Mesodermal cell (in vitro differentiated cells): ENCODE measurements at regions not wholly inside any gene's neighbourhood (a gene's known extent, or its start where the extent isn't known, plus 50 kb on each side); places are given as distances from the start of the nearest gene placed in this dataset.

Source experiments
- H3K27ac ChIP-seq: 2 replicates; pipeline ENCODE4 v1.7.0; 2013; ENCODE audit warnings: mild to moderate bottlenecking, low read depth, low read length, moderate library complexity; ENCODE audit not compliant: severe bottlenecking
- H3K36me3 ChIP-seq: 2 replicates; pipeline ENCODE4 v1.7.1; 2013; ENCODE audit warnings: mild to moderate bottlenecking, low read length, moderate library complexity; ENCODE audit not compliant: control insufficient read depth, insufficient read depth
- H3K4me1 ChIP-seq: one replicate; pipeline ENCODE4 v1.7.1; 2013; ENCODE audit warnings: mild to moderate bottlenecking, low read length; ENCODE audit not compliant: insufficient read depth, control insufficient read depth, poor library complexity, severe bottlenecking
- H3K4me3 ChIP-seq: 2 replicates; pipeline ENCODE4 v1.7.0; 2013; ENCODE audit warnings: low read length, control low read depth, mild to moderate bottlenecking; ENCODE audit not compliant: insufficient read depth, poor library complexity, severe bottlenecking; ENCODE audit errors: extremely low read depth
- H3K9me3 ChIP-seq: 2 replicates; pipeline ENCODE4 v1.7.1; 2013; ENCODE audit warnings: mild to moderate bottlenecking, low read length, moderate library complexity; ENCODE audit not compliant: control insufficient read depth
- WGBS, 2 experiments: methylation state at CpG; one replicate each; pipeline ENCODE4 v1.1.5; 2013; ENCODE audit warnings: missing lambda C conversion rate in 2 of 2; ENCODE audit not compliant: insufficient coverage in 2 of 2; 5-methylcytosine and 5-hydroxymethylcytosine counted together

GRCh38 chr16:6297666-6298410 lies 1034.8 kb upstream of the RBFOX1 start:
- 79 to 81% methylated on average over 5 to 6 of the region's 8 CpGs for WGBS, 2 experiments

DNA sequence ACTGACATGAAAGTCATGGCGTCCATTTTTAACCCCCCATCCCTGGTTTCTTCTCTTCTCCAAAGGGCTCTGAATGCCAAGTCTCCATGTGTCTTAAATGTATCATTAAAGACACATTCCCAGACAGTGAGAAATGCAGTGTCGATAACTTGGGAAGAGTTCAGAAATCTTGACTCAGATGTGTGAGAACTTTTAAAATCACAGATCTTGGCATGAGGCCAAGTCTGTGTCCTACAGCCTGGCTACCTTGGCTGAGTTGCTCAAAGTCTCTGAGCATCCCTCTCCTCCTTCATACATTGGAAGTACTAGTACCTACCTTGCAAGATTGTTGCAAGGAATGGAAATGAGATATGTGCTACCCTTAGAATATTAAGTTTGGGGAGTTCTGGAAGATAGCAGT lies 1046.5 kb upstream of the RBFOX1 start:
- Histone ChIP-seq H3K4me1 (no peaks in the 10 kb centered on the region), H3K27ac (no peak overlapping the region), H3K9me3 (no peaks in the 10 kb centered on the region), H3K36me3 (no peaks in the 10 kb centered on the region), H3K4me3 (no peak overlapping the region)
- 83 to 94% methylated on average over 1 to 2 of the region's 2 CpGs for WGBS, 2 experiments

More at GRCh38 chr16:6297666-6298410, 1034.8 kb upstream of the RBFOX1 start:
- Histone ChIP-seq H3K4me3 (no peak overlapping the region), H3K4me1 (no peaks in the 10 kb centered on the region), H3K36me3 (no peaks in the 10 kb centered on the region), H3K9me3 (peaks cover 2% of the 10 kb centered on the region), H3K27ac (no peak overlapping the region)

- Histone ChIP-seq H3K9me3 (no peaks in the 10 kb centered on the region), H3K4me1 (peaks cover 2% of the 10 kb centered on the region), H3K36me3 (no peaks in the 10 kb centered on the region), H3K4me3 (no peak overlapping the region), H3K27ac (no peak overlapping the region)
- 33 to 45% methylated on average over 3 to 5 of the region's 7 CpGs for WGBS, 2 experiments
These were observed 1047.9 kb upstream of the RBFOX1 start for GRCh38 chr16:6284731-6285130.

DNA sequence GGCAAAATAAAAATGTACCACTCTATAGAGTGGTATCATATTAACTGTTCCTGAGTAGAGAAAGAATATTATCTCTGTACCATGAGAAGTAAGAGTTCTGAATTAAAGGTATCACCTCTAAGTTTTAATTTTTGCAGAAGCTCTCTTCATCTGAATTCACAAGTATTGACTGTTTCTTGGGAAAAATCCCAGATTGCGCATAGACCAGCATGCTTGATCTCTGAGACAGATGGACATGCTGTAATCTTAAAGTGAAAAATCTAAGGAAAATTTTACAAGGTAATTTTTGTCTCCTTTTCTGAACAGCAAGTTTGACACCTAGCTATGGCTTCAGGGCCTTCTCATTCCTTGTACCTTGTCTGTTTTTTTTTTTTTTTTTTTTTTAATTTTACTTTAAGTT lies 1050.7 kb upstream of the RBFOX1 start:
- WGBS, 2 experiments = 100% methylated on average over 1 of the region's 1 CpG

GRCh38 chr16:6281274-6281673 lies 1051.4 kb upstream of the RBFOX1 start:
- H3K36me3 ChIP-seq = no peaks in the 10 kb centered on the region
- peaks cover 15% of the 10 kb centered on the region for H3K4me1 ChIP-seq
- H3K9me3 ChIP-seq = no peaks in the 10 kb centered on the region
- no peak overlapping the region for H3K4me3 ChIP-seq
- WGBS, 2 experiments = 88 to 100% methylated on average over 1 to 4 of the region's 8 CpGs
- H3K27ac ChIP-seq = no peak overlapping the region

More for the DNA sequence above, 1050.7 kb upstream of the RBFOX1 start:
- Histone ChIP-seq H3K4me1 (peaks cover 15% of the 10 kb centered on the region), H3K27ac (no peak overlapping the region), H3K4me3 (no peak overlapping the region), H3K36me3 (no peaks in the 10 kb centered on the region), H3K9me3 (no peaks in the 10 kb centered on the region)

- Histone ChIP-seq H3K4me1 (peaks cover 15% of the 10 kb centered on the region), H3K4me3 (no peak overlapping the region), H3K27ac (no peak overlapping the region), H3K9me3 (no peaks in the 10 kb centered on the region), H3K36me3 (no peaks in the 10 kb centered on the region)
- WGBS, 2 experiments = 83 to 89% methylated on average over 3 to 5 of the region's 6 CpGs
These were observed 1052.6 kb upstream of the RBFOX1 start for GRCh38 chr16:6280055-6280454.

GRCh38 chr16:6279286-6279685 lies 1053.4 kb upstream of the RBFOX1 start:
- WGBS, 2 experiments = 50 to 69% methylated on average over 2 of the region's 3 CpGs
- H3K27ac ChIP-seq = no peak overlapping the region
- peaks cover 15% of the 10 kb centered on the region for H3K4me1 ChIP-seq
- H3K9me3 ChIP-seq = no peaks in the 10 kb centered on the region
- H3K36me3 ChIP-seq = no peaks in the 10 kb centered on the region
- H3K4me3 ChIP-seq = no peak overlapping the region

DNA sequence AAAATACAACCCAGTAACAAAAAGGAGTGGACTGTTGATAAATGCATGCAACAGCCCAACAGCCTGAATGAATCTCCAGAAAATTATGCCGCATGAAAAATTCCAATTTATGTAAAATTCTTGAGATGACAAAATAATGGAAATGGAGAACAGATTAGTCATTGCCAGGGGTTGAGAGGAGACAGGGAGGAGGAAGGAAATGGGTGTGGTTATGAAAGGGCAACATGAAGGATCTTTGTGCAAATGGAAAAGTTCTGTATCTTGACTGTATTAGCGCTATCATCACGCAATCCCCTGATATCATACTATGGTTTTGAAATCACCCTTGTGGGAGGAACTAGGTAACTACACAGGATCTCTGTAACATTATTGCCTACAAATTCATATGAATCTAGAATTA lies 1058.3 kb upstream of the RBFOX1 start:
- H3K4me1 ChIP-seq = peaks cover 8% of the 10 kb centered on the region
- no peaks in the 10 kb centered on the region for H3K36me3 ChIP-seq
- no peaks in the 10 kb centered on the region for H3K9me3 ChIP-seq
- no peak overlapping the region for H3K4me3 ChIP-seq
- H3K27ac ChIP-seq = no peak overlapping the region
- WGBS, 2 experiments = 100% methylated on average over 1 of the region's 3 CpGs; no CpG with 5 or more reads in 1 of the 2 experiments

DNA sequence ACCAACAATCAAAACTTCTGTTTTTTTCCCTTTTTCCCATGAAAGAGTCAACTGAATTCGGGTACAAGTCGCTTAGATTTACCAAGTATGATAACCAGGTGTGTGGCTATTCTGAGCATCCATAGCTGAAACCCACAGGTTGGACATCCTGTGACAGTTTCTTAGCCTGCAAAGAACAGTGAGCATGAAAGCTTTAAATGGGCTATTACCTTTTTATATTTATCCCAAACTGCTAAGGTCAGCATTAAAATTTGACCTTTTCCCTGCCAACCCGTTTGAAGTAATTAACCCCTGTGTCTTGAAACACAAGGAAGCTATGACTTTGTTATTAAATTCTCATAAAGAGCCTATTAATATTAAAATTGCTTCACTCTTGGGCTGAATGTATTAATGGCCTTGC lies 1065.0 kb upstream of the RBFOX1 start:
- Histone ChIP-seq H3K36me3 (no peaks in the 10 kb centered on the region), H3K9me3 (no peaks in the 10 kb centered on the region), H3K4me1 (no peaks in the 10 kb centered on the region), H3K27ac (no peak overlapping the region), H3K4me3 (no peak overlapping the region)
- WGBS, 2 experiments = 92 to 100% methylated on average over 2 of the region's 3 CpGs

DNA sequence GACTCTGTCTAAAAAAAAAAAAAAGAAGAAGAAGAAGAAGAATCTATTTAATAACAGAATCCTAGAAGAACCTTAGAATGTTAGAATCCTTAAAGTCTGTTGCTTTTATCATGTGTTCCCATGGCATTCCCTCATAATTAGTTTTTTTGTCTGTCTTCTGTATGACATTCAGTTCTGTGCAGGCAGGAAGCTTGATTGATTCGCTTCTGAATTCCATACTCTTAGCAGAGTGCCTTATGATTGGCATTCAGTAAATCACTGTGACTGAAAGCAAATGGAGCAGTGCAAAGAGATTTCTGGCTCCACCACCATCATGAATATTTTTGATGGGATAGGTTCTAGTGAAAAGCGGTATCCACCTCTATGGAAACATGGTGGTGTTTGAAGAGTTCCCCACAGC lies 1065.9 kb upstream of the RBFOX1 start:
- Histone ChIP-seq H3K4me3 (no peak overlapping the region), H3K27ac (no peak overlapping the region), H3K36me3 (no peaks in the 10 kb centered on the region), H3K9me3 (no peaks in the 10 kb centered on the region), H3K4me1 (no peaks in the 10 kb centered on the region)
- WGBS, 2 experiments = 67 to 100% methylated on average over 1 to 2 of the region's 2 CpGs

DNA sequence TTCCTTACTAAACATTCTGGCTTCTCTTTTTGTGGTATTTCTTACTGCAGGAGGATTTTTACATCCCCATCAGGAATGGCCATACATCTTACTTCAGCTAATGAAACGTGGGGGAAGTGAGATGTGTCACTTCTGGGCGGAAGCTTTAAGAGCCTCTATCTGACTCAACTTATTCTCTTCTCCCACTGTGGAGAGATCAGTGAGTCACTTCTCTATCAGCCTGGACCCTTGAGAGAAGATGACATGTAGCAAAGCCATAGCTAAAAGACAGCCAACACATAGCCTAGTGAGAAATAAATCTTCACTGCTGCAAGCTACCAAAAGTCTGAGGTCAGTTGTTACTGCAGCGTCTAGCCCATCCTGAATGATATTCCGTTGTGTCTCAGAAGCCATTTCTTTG lies 1066.7 kb upstream of the RBFOX1 start:
- no peaks in the 10 kb centered on the region for H3K36me3 ChIP-seq
- 88 to 90% methylated on average over 2 of the region's 4 CpGs for WGBS, 2 experiments
- no peaks in the 10 kb centered on the region for H3K4me1 ChIP-seq
- no peak overlapping the region for H3K27ac ChIP-seq
- no peaks in the 10 kb centered on the region for H3K9me3 ChIP-seq
- H3K4me3 ChIP-seq = no peak overlapping the region
